Middle frontal gyrus (tissue), 1 donor: ENCODE measurements at regions not wholly inside any gene's neighbourhood (a gene's known extent, or its start where the extent isn't known, plus 50 kb on each side); places are given as distances from the start of the nearest gene placed in this dataset.
A peak's percentile ranks its signal among the peaks of the same experiment; 100 is the strongest.
"Not testable (repeated sequence)": the region's sequence is repeated elsewhere in the genome, so short reads cannot be mapped to it uniquely, and the experiment has no call there.

Experiments used
- DNase-seq: peaks from one replicate; pipeline ENCODE4 v3.0.0-alpha.2; 2015; ENCODE audit warnings: low spot score; ENCODE audit errors: extremely low spot score

DNA sequence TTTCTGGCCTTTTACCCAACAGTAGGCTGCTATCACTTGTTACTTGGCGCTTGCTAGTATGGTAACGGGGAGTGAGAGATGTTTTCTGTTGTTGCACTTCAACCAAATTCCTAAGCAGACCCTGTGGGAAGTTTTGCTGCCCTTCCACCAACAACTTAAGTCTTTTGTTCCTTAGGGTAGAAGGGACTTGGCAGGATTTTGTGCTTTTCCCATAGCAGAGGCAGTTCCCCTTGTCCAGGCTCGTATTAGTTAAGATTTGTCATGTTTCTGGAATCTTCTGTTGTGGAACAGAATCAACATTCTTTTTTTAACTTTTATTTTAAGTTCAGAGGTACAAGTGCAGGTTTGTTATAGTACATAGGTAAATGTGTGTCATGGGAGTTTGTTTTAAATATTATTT is 73.2 kb upstream of the SGIP1 start:
- no peak for DNase-seq

DNA sequence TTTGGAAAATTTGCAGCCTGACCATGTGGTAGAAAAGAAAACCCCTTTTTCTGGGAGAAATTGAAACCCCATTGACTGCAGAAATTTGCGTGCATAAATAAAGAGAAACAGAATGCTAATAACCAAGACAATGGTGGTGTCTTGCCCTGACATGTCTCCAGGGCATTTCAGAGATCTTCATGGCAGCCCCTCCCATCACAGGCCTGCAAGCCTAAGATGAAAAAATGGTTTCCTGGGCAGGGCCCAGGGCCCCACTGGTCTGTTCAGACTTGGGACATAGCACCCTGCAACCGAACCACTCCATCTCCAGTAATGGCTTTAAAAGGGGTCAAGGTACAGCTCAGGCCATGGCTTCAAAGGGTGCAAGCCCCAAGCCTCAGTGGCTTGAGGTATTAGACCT is 71.6 kb upstream of the SGIP1 start:
- no peak for DNase-seq

DNA sequence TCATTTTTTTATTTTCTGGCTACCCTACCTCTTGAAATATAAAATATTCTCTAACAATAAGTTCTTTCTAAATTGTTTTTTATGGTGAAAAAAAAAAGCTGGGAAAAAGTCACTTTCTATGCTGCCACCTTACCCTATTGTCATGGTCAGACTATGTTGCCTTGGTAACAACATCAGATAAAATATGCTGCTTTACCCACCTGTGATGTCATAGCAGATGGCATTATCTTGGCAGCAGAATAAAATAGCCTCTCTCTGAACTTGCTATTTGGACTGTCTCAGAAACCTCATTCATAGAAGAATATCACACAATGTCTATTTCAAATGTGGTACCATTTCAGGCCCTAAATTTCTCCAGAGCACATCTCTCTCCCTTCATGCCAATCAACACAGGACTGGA is 69.6 kb upstream of the SGIP1 start:
- DNase-seq = no peak

DNA sequence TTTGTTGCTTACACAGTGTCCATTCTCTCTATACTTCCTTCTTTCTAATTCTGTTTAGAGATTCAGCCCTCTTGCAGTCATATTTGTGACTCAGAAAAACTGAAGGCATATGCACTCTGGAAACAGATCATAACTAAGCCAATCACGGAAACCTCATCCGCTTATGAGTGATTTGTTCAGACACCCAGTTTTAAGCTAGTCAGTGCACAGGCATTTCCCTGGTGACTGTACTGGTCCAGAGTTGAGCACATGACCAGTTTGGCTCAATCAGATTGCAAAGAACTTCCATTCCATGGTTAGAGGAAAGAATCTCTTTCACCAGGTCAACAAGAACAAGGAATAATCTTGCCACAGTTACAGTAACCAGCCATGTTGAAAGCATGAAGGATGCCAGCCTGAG is 69.2 kb upstream of the SGIP1 start:
- no peak for DNase-seq

DNA sequence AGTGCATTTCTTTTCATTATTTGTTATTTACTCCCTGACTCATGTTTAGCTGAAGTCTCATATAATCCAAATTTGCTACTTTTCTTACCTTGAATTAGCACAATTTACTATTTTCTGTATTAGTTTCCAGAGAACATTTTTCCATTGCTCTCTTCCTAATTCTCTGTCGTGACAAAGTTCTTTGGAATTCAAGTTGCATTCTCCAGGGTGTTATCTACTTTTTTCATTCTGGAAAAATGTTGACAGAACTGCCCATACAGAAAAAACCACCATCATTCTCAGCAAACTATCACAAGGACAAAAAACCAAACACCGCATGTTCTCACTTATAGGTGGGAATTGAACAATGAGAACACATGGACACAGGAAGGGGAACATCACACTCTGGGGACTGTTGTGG is 67.3 kb upstream of the SGIP1 start:
- not testable (repeated sequence) for DNase-seq

DNA sequence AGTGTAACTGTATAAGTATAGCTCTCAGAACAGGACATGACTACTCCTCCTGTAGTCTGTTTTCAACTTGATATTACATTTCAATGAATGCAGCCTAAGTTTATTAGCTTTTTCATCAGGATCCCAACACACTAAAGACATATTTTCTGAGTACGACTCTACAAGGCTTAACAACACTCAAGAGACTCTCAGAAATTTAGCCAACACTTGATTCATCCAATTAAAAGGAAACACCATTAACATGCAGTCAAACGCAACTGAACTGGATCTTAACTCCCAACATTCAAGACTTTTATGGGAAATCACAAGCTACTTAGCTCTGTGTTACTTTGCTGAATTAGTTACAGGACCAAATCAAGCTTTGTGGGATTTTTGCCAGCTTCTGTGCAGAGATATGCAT is 65.2 kb upstream of the SGIP1 start:
- no peak for DNase-seq

DNA sequence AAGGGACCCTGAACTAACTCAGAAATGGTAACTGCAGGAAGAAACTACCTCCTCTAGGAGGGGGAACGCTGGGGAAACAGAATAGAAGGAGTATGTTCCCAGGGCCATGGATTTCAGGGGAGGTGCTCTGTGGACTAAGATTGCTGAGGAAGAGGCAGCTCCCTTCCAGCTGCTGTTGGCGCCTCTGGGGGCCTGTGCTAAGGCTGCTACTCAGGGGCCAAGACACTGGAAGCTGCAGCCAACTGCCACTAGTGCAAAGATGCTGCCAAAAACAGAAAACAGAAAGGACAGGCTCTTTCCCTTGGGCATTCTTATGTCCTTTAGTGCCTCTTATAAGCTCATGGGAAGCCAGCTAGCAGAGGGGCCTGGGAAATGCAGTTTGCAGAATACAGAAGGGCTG is 58.0 kb upstream of the SGIP1 start:
- no peak for DNase-seq

DNA sequence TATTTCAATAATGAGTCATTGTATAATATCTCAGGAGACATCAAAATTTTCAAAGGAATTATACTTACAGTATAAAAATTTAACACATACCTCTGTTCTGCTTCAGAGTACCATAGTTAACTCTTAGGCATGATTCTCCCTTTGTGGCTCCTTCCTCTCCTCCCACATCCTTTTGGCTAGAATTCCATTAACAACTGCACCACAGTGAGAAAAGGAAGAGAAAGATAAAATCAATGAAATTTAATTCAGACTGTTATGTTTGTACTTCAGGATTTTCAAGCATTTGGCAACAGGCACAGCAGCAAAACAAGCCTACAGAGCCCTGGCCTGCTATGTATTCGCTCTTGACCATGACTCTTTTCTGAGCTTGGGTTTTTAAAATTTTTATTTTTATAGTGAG is 57.2 kb upstream of the SGIP1 start:
- peak; percentile 8 for DNase-seq

DNA sequence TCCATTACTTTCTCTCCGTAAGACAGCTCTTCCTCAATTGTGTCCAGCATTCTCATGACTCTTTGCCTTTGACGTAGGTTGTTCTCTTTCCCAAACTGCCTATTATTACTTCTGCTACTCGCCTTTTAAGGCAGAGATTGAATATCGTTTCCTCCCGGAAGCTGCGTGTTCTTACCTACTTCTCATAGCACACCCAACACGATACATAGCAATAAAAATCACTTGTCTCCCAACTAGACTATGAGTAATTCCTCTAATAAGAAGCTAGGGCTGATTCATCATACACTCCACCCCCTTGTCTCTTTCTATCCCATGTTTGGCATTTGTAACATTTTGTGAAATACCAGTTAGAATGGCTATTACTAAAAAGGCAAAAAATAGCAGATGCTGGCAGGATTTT is 55.8 kb upstream of the SGIP1 start:
- DNase-seq = peak; percentile 9

DNA sequence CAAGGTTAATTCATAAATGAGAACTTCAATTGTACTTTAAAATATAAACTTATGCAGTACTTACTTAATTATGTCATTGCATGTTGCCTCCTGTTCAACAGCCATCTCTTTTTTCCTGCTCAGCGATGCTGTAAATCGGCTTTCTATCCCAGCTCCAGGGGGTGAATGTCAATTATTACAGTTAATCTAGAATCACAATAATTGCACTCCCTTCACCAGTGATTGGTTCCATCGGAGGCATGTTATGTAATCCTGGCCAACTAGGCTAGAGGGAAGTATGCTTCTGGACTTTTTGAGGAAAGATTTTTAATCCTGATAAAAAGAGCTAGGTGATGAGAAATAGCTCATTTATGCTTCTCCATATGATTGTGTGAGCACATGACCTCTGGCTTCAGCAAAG is 53.8 kb upstream of the SGIP1 start:
- DNase-seq = no peak

DNA sequence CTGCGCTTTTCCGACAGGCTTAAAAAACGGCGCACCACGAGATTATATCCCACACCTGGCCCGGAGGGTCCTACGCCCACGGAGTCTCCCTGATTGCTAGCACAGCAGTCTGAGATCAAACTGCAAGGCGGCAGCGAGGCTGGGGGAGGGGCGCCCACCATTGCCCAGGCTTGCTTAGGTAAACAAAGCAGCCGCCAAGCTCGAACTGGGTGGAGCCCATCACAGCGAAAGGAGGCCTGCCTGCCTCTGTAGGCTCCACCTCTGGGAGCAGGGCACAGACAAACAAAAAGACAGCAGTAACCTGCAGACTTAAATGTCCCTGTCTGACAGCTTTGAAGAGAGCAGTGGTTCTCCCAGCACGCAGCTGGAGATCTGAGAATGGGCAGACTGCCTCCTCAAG is 52.7 kb upstream of the SGIP1 start:
- not testable (repeated sequence) for DNase-seq
